CD14-positive monocyte (primary cell): ENCODE measurements at regions not wholly inside any gene's neighbourhood (a gene's known extent, or its start where the extent isn't known, plus 50 kb on each side); places are given as distances from the start of the nearest gene placed in this dataset.

Experiments
- DNase-seq, 3 donors: peaks; one replicate each; pipeline ENCODE4 v3.0.0-alpha.2; 2011 to 2022
- H2AFZ ChIP-seq: 2 replicates; pipeline ENCODE4 v1.6.0; 2012; ENCODE audit warnings: mild to moderate bottlenecking, low read depth, low read length, inconsistent platforms; ENCODE audit not compliant: insufficient read depth, poor library complexity, severe bottlenecking
- H3K27ac ChIP-seq, 2 donors: 1 replicate in 1 of 2; 2 replicates in 1 of 2; pipeline ENCODE4 v1.5.1; 2012 to 2013; ENCODE audit warnings: low read length in 2 of 2, control low read depth in 1 of 2, inconsistent platforms in 1 of 2, low read depth in 1 of 2, mild to moderate bottlenecking in 1 of 2
- H3K27me3 ChIP-seq, 2 donors: one replicate each; pipeline versions ENCODE4 v1.6.0 to v1.6.1; 2011 to 2013; ENCODE audit warnings: low read length in 2 of 2; ENCODE audit not compliant: control insufficient read depth in 2 of 2, insufficient read depth in 2 of 2
- H3K36me3 ChIP-seq, 2 donors: replicated peaks in 1 of 2; 1 replicate in 1 of 2; 2 replicates in 1 of 2; pipeline versions ENCODE4 v1.5.1 to v1.6.1; 2012 to 2013; ENCODE audit warnings: low read length in 2 of 2, control low read depth in 1 of 2, inconsistent platforms in 1 of 2, mild to moderate bottlenecking in 1 of 2; ENCODE audit not compliant: insufficient read depth in 2 of 2, control insufficient read depth in 1 of 2
- H3K4me1 ChIP-seq, 2 donors: 1 replicate in 1 of 2; 2 replicates in 1 of 2; pipeline versions ENCODE4 v1.5.1 to v1.6.1; 2012 to 2013; ENCODE audit warnings: low read length in 2 of 2, control low read depth in 1 of 2, inconsistent platforms in 1 of 2, mild to moderate bottlenecking in 1 of 2, moderate library complexity in 1 of 2; ENCODE audit not compliant: insufficient read depth in 2 of 2, control insufficient read depth in 1 of 2
- H3K4me2 ChIP-seq: replicated peaks from 2 replicates; pipeline ENCODE3; 2012; ENCODE audit warnings: low read length, moderate library complexity, mild to moderate bottlenecking; ENCODE audit not compliant: poor library complexity, severe bottlenecking; ENCODE audit errors: extremely low read depth
- H3K4me3 ChIP-seq, 3 experiments: fragments of 200-600 bp in 1 of 3; sonication (generic) in 1 of 3; replicated peaks in 1 of 3; 1 replicate in 2 of 3; 2 replicates in 1 of 3; pipeline ENCODE4 v1.5.1; 2011 to 2013; ENCODE audit warnings: low read length in 3 of 3, mild to moderate bottlenecking in 3 of 3, control low read depth in 2 of 3, low read depth in 2 of 3, inconsistent platforms in 1 of 3, moderate library complexity in 1 of 3
- H3K79me2 ChIP-seq: 2 replicates; pipeline ENCODE4 v1.6.0; 2012; ENCODE audit warnings: mild to moderate bottlenecking, control low read depth, inconsistent platforms, low read length, moderate library complexity; ENCODE audit not compliant: insufficient read depth
- H3K9ac ChIP-seq: 2 replicates; pipeline ENCODE4 v1.6.0; 2017; ENCODE audit warnings: low read length, mild to moderate bottlenecking; ENCODE audit not compliant: insufficient read depth, poor library complexity, severe bottlenecking
- H3K9me3 ChIP-seq, 2 donors: replicated peaks in 1 of 2; 1 replicate in 1 of 2; 2 replicates in 1 of 2; pipeline versions ENCODE4 v1.5.1 to v1.6.1; 2012 to 2013; ENCODE audit warnings: low read length in 2 of 2, control low read depth in 1 of 2; ENCODE audit not compliant: control insufficient read depth in 1 of 2, insufficient read depth in 1 of 2
- H4K20me1 ChIP-seq: 2 replicates; pipeline ENCODE4 v1.6.0; 2012; ENCODE audit warnings: mild to moderate bottlenecking, low read length, control low read depth, moderate library complexity; ENCODE audit not compliant: insufficient read depth
- H3K27ac Mint-ChIP-seq, 7 donors: one replicate each; pipeline ENCODE4 v1.8.0; 2020; ENCODE audit warnings: mild to moderate bottlenecking in 7 of 7, mixed read lengths in 7 of 7, moderate library complexity in 6 of 7, inconsistent platforms in 2 of 7
- H3K27me3 Mint-ChIP-seq, 3 donors: one replicate each; pipeline ENCODE4 v1.8.0; 2021 to 2022; ENCODE audit warnings: low read depth in 3 of 3, mild to moderate bottlenecking in 3 of 3, mixed read lengths in 3 of 3, moderate library complexity in 3 of 3, inconsistent platforms in 1 of 3
- H3K36me3 Mint-ChIP-seq, 2 donors: one replicate each; pipeline ENCODE4 v1.8.0; 2020; ENCODE audit warnings: mixed read lengths in 2 of 2, inconsistent platforms in 1 of 2, mild to moderate bottlenecking in 1 of 2
- H3K4me1 Mint-ChIP-seq: one replicate; pipeline ENCODE4 v1.8.0; 2020; ENCODE audit warnings: mild to moderate bottlenecking, mixed read lengths
- H3K4me3 Mint-ChIP-seq, 2 donors: one replicate each; pipeline ENCODE4 v1.8.0; 2020; ENCODE audit warnings: mild to moderate bottlenecking in 2 of 2, mixed read lengths in 2 of 2, moderate library complexity in 1 of 2
- H3K9me3 Mint-ChIP-seq, 7 donors: one replicate each; pipeline ENCODE4 v1.8.0; 2020 to 2022; ENCODE audit warnings: mixed read lengths in 7 of 7, mild to moderate bottlenecking in 6 of 7, moderate library complexity in 6 of 7, inconsistent platforms in 2 of 7
- CTCF ChIP-seq: fragments of 200-600 bp; IDR thresholded peaks from one replicate; pipeline ENCODE4 v1.8.0; 2022; ENCODE audit warnings: antibody characterized with exemption, mild to moderate bottlenecking
- WGBS: methylation state at CpG from one replicate; pipeline ENCODE4 v1.1.5; 2013; ENCODE audit warnings: missing lambda C conversion rate; ENCODE audit not compliant: insufficient coverage; 5-methylcytosine and 5-hydroxymethylcytosine counted together
- intact Hi-C, 2 donors: fragments of 100-400 bp; cut with micrococcal nuclease; formaldehyde crosslinking; loops; one replicate each; pipeline versions ENCODE4 v1.15.0 to v1.15.1; 2023

- Histone ChIP-seq H3K9ac (no peak overlapping the region), H3K27me3 (no peaks in the 10 kb centered on the region), H3K27ac (no peak overlapping the region), H3K4me3 (no peak overlapping the region), H3K79me2 (no peaks in the 10 kb centered on the region), H3K4me1 (no peaks in the 10 kb centered on the region), H3K36me3 (no peaks in the 10 kb centered on the region), H4K20me1 (no peaks in the 10 kb centered on the region), H3K4me2 (no peak overlapping the region), H3K9me3 (peaks cover 10 to 12% of the 10 kb centered on the region in 2 donors), H2AFZ (no peak overlapping the region)
- Mint-ChIP-seq H3K27me3 (peaks cover 0 to 2% (median 0%) of the 10 kb centered on the region in 3 donors), H3K36me3 (no peaks in the 10 kb centered on the region), H3K27ac (no peak overlapping the region), H3K4me3 (no peak overlapping the region), H3K4me1 (no peaks in the 10 kb centered on the region), H3K9me3 (peaks cover 0 to 10% (median 4%) of the 10 kb centered on the region in 7 donors)
- no CpG with 5 or more reads among the region's 1 CpG for WGBS
- no peak for DNase-seq
- intact Hi-C loops: no loop called here
- TF ChIP-seq CTCF: no peak
These were observed 953.8 kb downstream of the NR2F1-AS1 start for GRCh38 chr5:92627186-92627585.

- H3K4me2 ChIP-seq: no peak overlapping the region
- H3K9me3 Mint-ChIP-seq: peaks cover 0 to 7% (median 0%) of the 10 kb centered on the region in 7 donors
- no peak for DNase-seq
- H3K27ac Mint-ChIP-seq: no peak overlapping the region
- no peaks in the 10 kb centered on the region for H3K36me3 Mint-ChIP-seq
- WGBS: no CpG with 5 or more reads among the region's 1 CpG
- no peaks in the 10 kb centered on the region for H3K79me2 ChIP-seq
- no peaks in the 10 kb centered on the region for H3K4me1 ChIP-seq
- no peak overlapping the region for H3K27ac ChIP-seq
- H3K4me1 Mint-ChIP-seq: no peaks in the 10 kb centered on the region
- no peaks in the 10 kb centered on the region for H3K36me3 ChIP-seq
- intact Hi-C loops: no loop called here
- no peak overlapping the region for H3K4me3 ChIP-seq
- H3K4me3 Mint-ChIP-seq: no peak overlapping the region
- no peak overlapping the region for H3K9ac ChIP-seq
- TF ChIP-seq CTCF: no peak
- no peaks in the 10 kb centered on the region for H4K20me1 ChIP-seq
- no peaks in the 10 kb centered on the region for H3K9me3 ChIP-seq
- no peaks in the 10 kb centered on the region for H3K27me3 ChIP-seq
- H3K27me3 Mint-ChIP-seq: peaks cover 0 to 2% (median 0%) of the 10 kb centered on the region in 3 donors
- no peak overlapping the region for H2AFZ ChIP-seq
These were observed 964.9 kb downstream of the NR2F1-AS1 start for GRCh38 chr5:92616085-92616484.
